Panc1 (cell line): ENCODE measurements at regions not wholly inside any gene's neighbourhood (a gene's known extent, or its start where the extent isn't known, plus 50 kb on each side); places are given as distances from the start of the nearest gene placed in this dataset.
A peak's percentile ranks its signal among the peaks of the same experiment; 100 is the strongest.

ENCODE experiments used
- ATAC-seq: fragments of 200-7000 bp; cut with Tn5 transposase; 2 replicates; pipeline ENCODE4 v1.9.1; 2020; ENCODE audit warnings: mild to moderate bottlenecking, moderate library complexity
- BruUV-seq: library from RNA; stranded (reverse); fragments of 400-500 nt; replicated peaks from 2 replicates; lab custom pipeline; 2021; lab: Mats Ljungman, UMichigan
- CTCF ChIA-PET: fragments of 300-600 bp; sonication (Branson Sonifier 250); formaldehyde crosslinking; loops from one replicate; lab custom pipeline; 2022; ENCODE audit warnings: antibody characterized with exemption; lab: Charles Lee
- POLR2A ChIA-PET: fragments of 300-600 bp; sonication (Branson Sonifier 250); formaldehyde crosslinking; loops from one replicate; lab custom pipeline; 2022; ENCODE audit warnings: antibody characterized with exemption; lab: Charles Lee
- DNase-seq: peaks from one replicate; pipeline ENCODE4 v3.0.0-alpha.2; 2010; ENCODE audit warnings: low read depth, low spot score
- H3K27ac ChIP-seq: 2 replicates; pipeline ENCODE4 v1.5.1; 2011; ENCODE audit warnings: mild to moderate bottlenecking, low read length, inconsistent platforms
- H3K27me3 ChIP-seq: fragments of 200-500 bp; sonication (Bioruptor generic); 2 replicates; pipeline ENCODE4 v1.6.0; 2014; ENCODE audit warnings: low read length, inconsistent platforms; ENCODE audit not compliant: control insufficient read depth, insufficient read depth
- H3K36me3 ChIP-seq: fragments of 200-500 bp; sonication (Bioruptor generic); 2 replicates; pipeline ENCODE4 v1.5.1; 2014; ENCODE audit warnings: inconsistent platforms, mild to moderate bottlenecking, low read length, moderate library complexity; ENCODE audit not compliant: control insufficient read depth, insufficient read depth
- H3K4me1 ChIP-seq: 2 replicates; pipeline ENCODE4 v1.5.1; 2011; ENCODE audit warnings: inconsistent platforms, mild to moderate bottlenecking, low read length, moderate library complexity; ENCODE audit not compliant: control insufficient read depth, insufficient read depth
- H3K4me3 ChIP-seq, 2 experiments: 2 replicates each; pipeline ENCODE4 v1.5.1; 2011 to 2012; ENCODE audit warnings: low read depth in 2 of 2, low read length in 2 of 2, mild to moderate bottlenecking in 2 of 2, inconsistent platforms in 1 of 2, moderate library complexity in 1 of 2
- H3K9me3 ChIP-seq: fragments of 200-500 bp; sonication (Bioruptor generic); 2 replicates; pipeline ENCODE4 v1.5.1; 2014; ENCODE audit warnings: low read depth, mild to moderate bottlenecking, inconsistent platforms, low read length, moderate library complexity; ENCODE audit not compliant: control insufficient read depth, insufficient read depth
- POLR2AphosphoS5 ChIP-seq: IDR thresholded peaks from 2 replicates; pipeline ENCODE4 v1.6.1; 2012; ENCODE audit warnings: mild to moderate bottlenecking, low read depth, low read length, moderate library complexity
- SIN3A ChIP-seq: IDR thresholded peaks from 2 replicates; pipeline ENCODE4 v1.6.1; 2012; ENCODE audit warnings: low read depth, mild to moderate bottlenecking, low read length, moderate library complexity, borderline replicate concordance; ENCODE audit not compliant: insufficient read depth
- TCF7L2 ChIP-seq: IDR thresholded peaks from 2 replicates; pipeline ENCODE4 v1.6.1; 2011; ENCODE audit warnings: mild to moderate bottlenecking, low read depth, low read length, inconsistent platforms
- in situ Hi-C: cut with HindIII; loops from 2 replicates; pipeline ENCODE4 v1.10.0; 2016; ENCODE audit warnings: low sequenced_read_pairs, low pct_unique_long_range_greater_than_20kb
- intact Hi-C: fragments of 100-400 bp; cut with micrococcal nuclease; formaldehyde crosslinking; loops from one replicate; pipeline ENCODE4 v1.10.0; 2022; ENCODE audit not compliant: unreplicated experiment
- TF ChIP-seq, protein P1 (sequence below), 2 experiments: IDR thresholded peaks; 2 replicates each; pipeline ENCODE4 v1.6.1; 2011 to 2012; ENCODE audit warnings: low read depth in 2 of 2, control low read depth in 1 of 2, low read length in 1 of 2, mild to moderate bottlenecking in 1 of 2, moderate library complexity in 1 of 2; ENCODE audit not compliant: insufficient read depth in 1 of 2
- TF ChIP-seq, protein P2 (sequence below): fragments of 450-650 bp; IDR thresholded peaks from 2 replicates; pipeline ENCODE4 v1.5.1; 2017; ENCODE audit warnings: mild to moderate bottlenecking

DNA sequence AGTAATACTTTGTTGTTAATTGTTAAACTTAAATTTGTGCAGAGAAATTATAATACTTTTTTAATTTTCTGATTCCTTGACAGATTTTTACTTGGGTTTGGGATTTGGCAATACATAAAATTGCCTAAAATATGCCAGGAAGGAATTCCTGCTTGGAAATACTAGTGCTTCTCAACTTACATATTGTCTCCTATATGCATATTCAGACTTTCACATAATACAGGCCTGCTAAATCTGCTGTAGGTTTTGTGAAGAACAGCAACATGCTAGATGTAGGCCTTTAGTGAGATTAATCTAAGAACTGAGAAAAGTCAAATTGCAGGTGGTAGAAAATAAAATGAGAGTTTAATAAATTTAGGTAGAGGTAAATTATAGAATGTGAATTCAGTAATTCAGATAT lies 468.5 kb upstream of the MIS18BP1 start:
- H3K27me3 ChIP-seq, result no peaks in the 10 kb centered on the region
- H3K9me3 ChIP-seq, result no peaks in the 10 kb centered on the region
- ChIA-PET POLR2A (no interaction called here), CTCF (no interaction called here)
- no TSS peak for BruUV-seq
- H3K36me3 ChIP-seq, result no peaks in the 10 kb centered on the region
- H3K4me3 ChIP-seq, result no peak overlapping the region
- ATAC-seq (no peak), DNase-seq (no peak)
- in situ Hi-C loops, result no loop called here
- H3K4me1 ChIP-seq, result no peaks in the 10 kb centered on the region
- TF ChIP-seq, protein P1, sequence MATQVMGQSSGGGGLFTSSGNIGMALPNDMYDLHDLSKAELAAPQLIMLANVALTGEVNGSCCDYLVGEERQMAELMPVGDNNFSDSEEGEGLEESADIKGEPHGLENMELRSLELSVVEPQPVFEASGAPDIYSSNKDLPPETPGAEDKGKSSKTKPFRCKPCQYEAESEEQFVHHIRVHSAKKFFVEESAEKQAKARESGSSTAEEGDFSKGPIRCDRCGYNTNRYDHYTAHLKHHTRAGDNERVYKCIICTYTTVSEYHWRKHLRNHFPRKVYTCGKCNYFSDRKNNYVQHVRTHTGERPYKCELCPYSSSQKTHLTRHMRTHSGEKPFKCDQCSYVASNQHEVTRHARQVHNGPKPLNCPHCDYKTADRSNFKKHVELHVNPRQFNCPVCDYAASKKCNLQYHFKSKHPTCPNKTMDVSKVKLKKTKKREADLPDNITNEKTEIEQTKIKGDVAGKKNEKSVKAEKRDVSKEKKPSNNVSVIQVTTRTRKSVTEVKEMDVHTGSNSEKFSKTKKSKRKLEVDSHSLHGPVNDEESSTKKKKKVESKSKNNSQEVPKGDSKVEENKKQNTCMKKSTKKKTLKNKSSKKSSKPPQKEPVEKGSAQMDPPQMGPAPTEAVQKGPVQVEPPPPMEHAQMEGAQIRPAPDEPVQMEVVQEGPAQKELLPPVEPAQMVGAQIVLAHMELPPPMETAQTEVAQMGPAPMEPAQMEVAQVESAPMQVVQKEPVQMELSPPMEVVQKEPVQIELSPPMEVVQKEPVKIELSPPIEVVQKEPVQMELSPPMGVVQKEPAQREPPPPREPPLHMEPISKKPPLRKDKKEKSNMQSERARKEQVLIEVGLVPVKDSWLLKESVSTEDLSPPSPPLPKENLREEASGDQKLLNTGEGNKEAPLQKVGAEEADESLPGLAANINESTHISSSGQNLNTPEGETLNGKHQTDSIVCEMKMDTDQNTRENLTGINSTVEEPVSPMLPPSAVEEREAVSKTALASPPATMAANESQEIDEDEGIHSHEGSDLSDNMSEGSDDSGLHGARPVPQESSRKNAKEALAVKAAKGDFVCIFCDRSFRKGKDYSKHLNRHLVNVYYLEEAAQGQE (IDR thresholded peaks at IDR 0.05; ENCODE audit: insufficient read depth in 1 of 2, low read depth in 2 of 2, low read length in 1 of 2), result no peak
- TF ChIP-seq SIN3A (no peak), TCF7L2 (no peak), POLR2AphosphoS5 (no peak)
- no peak overlapping the region for H3K27ac ChIP-seq
- intact Hi-C loops, result no loop called here

DNA sequence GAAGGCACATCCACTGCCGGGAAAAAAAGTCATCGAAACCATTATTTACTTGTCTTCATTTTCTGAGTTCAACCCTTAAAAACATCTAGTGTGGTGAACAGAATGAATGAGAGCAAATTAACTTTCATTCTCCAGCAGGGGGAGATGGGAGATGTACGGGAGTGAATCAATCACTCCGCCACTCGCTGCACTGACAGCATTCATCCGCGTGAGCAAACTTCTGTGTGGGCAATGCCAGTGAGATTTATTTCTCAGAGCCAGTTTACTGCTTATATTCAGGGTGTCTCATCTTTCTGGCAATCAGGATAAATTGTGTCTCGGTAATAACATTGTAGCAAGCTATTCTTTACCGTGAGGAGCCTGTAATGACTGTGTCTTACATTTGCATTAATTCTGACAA lies 463.6 kb upstream of the MIS18BP1 start:
- BruUV-seq, result no TSS peak
- Histone ChIP-seq H3K27ac (no peak overlapping the region), H3K4me3 (no peak overlapping the region), H3K9me3 (no peaks in the 10 kb centered on the region), H3K27me3 (no peaks in the 10 kb centered on the region), H3K4me1 (no peaks in the 10 kb centered on the region), H3K36me3 (no peaks in the 10 kb centered on the region)
- no peak for ATAC-seq
- no peak for DNase-seq
- intact Hi-C loops (no loop called here), in situ Hi-C loops (no loop called here)
- ChIA-PET POLR2A (no interaction called here), CTCF (no interaction called here)
- TF ChIP-seq, protein P1 (IDR thresholded peaks at IDR 0.05; ENCODE audit: insufficient read depth in 1 of 2, low read depth in 2 of 2, low read length in 1 of 2), result no peak
- TF ChIP-seq TCF7L2 (no peak), SIN3A (no peak)
- TF ChIP-seq, protein P2, sequence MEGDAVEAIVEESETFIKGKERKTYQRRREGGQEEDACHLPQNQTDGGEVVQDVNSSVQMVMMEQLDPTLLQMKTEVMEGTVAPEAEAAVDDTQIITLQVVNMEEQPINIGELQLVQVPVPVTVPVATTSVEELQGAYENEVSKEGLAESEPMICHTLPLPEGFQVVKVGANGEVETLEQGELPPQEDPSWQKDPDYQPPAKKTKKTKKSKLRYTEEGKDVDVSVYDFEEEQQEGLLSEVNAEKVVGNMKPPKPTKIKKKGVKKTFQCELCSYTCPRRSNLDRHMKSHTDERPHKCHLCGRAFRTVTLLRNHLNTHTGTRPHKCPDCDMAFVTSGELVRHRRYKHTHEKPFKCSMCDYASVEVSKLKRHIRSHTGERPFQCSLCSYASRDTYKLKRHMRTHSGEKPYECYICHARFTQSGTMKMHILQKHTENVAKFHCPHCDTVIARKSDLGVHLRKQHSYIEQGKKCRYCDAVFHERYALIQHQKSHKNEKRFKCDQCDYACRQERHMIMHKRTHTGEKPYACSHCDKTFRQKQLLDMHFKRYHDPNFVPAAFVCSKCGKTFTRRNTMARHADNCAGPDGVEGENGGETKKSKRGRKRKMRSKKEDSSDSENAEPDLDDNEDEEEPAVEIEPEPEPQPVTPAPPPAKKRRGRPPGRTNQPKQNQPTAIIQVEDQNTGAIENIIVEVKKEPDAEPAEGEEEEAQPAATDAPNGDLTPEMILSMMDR, result 0 out of 2 replicates have a peak, but pooled peaks have one; percentile 14
